SK-N-SH treated with all-trans-retinoic acid at 6 μM for 48 hours (cell line): ENCODE measurements at regions not wholly inside any gene's neighbourhood (a gene's known extent, or its start where the extent isn't known, plus 50 kb on each side); places are given as distances from the start of the nearest gene placed in this dataset.

ENCODE experiments used
- ATAC-seq: fragments of 200-7000 bp; cut with Tn5 transposase; 3 replicates; pipeline ENCODE4 v1.9.1; 2020; ENCODE audit warnings: mild to moderate bottlenecking, moderate library complexity
- ARNTL ChIP-seq: fragments of 450-650 bp; formaldehyde crosslinking; IDR thresholded peaks from 2 replicates; pipeline ENCODE4 v1.5.0; 2020; ENCODE audit warnings: low read depth, mild to moderate bottlenecking, moderate library complexity, borderline replicate concordance
- BACH2 ChIP-seq: fragments of 250-450 bp; sonication (Bioruptor Pico); IDR thresholded peaks from 2 replicates; pipeline ENCODE4 v1.9.0; 2021; ENCODE audit warnings: mild to moderate bottlenecking, borderline replicate concordance
- CREB5 ChIP-seq: fragments of 250-450 bp; sonication (Bioruptor Pico); IDR thresholded peaks from 2 replicates; pipeline ENCODE4 v1.5.1; 2020; ENCODE audit warnings: low read depth, mild to moderate bottlenecking, moderate library complexity
- CSDC2 ChIP-seq: fragments of 250-450 bp; sonication (Bioruptor Pico); IDR thresholded peaks from 2 replicates; pipeline ENCODE4 v1.5.0; 2020; ENCODE audit warnings: mild to moderate bottlenecking, moderate library complexity
- CSRNP3 ChIP-seq: fragments of 250-450 bp; sonication (Bioruptor Pico); IDR thresholded peaks from 2 replicates; pipeline ENCODE4 v1.5.1; 2021; ENCODE audit warnings: mild to moderate bottlenecking, moderate library complexity
- ESRRG ChIP-seq: fragments of 250-450 bp; sonication (Bioruptor Pico); IDR thresholded peaks from 2 replicates; pipeline ENCODE4 v1.6.1; 2021; ENCODE audit warnings: mild to moderate bottlenecking
- GLIS3 ChIP-seq: fragments of 250-450 bp; sonication (Bioruptor Pico); IDR thresholded peaks from 2 replicates; pipeline ENCODE4 v1.5.0; 2020; ENCODE audit warnings: mild to moderate bottlenecking, moderate library complexity
- ISL1 ChIP-seq: fragments of 250-450 bp; sonication (Bioruptor Pico); IDR thresholded peaks from 2 replicates; pipeline ENCODE4 v2.1.2; 2022; ENCODE audit warnings: mild to moderate bottlenecking, moderate library complexity
- OSR1 ChIP-seq: fragments of 250-450 bp; sonication (Bioruptor Pico); IDR thresholded peaks from 2 replicates; pipeline ENCODE4 v1.8.0; 2022; ENCODE audit warnings: moderate library complexity, mild to moderate bottlenecking, inconsistent platforms
- PATZ1 ChIP-seq: fragments of 250-450 bp; sonication (Bioruptor Pico); IDR thresholded peaks from 2 replicates; pipeline ENCODE4 v1.8.0; 2020; ENCODE audit warnings: mild to moderate bottlenecking, moderate library complexity, borderline replicate concordance
- PPARA ChIP-seq: fragments of 250-450 bp; sonication (Bioruptor Pico); IDR thresholded peaks from 2 replicates; pipeline ENCODE4 v1.5.0; 2020; ENCODE audit warnings: mild to moderate bottlenecking, borderline replicate concordance
- RARB ChIP-seq: fragments of 250-450 bp; sonication (Bioruptor Pico); IDR thresholded peaks from 2 replicates; pipeline ENCODE4 v1.8.0; 2021; ENCODE audit warnings: mild to moderate bottlenecking, moderate library complexity
- SNAI2 ChIP-seq: fragments of 250-450 bp; sonication (Bioruptor Pico); IDR thresholded peaks from 2 replicates; pipeline ENCODE4 v1.5.0; 2020; ENCODE audit warnings: mild to moderate bottlenecking, moderate library complexity
- TCF4 ChIP-seq: fragments of 250-450 bp; sonication (Bioruptor Pico); IDR thresholded peaks from 2 replicates; pipeline ENCODE4 v1.8.0; 2021; ENCODE audit warnings: mild to moderate bottlenecking, moderate library complexity, borderline replicate concordance
- TSHZ2 ChIP-seq: fragments of 250-450 bp; sonication (Bioruptor Pico); IDR thresholded peaks from 2 replicates; pipeline ENCODE4 v1.5.0; 2020; ENCODE audit warnings: mild to moderate bottlenecking, moderate library complexity
- ZC3H10 ChIP-seq: fragments of 250-450 bp; sonication (Bioruptor Pico); IDR thresholded peaks from 2 replicates; pipeline ENCODE4 v1.5.1; 2021; ENCODE audit warnings: mild to moderate bottlenecking, moderate library complexity
- ZFP3 ChIP-seq: fragments of 250-450 bp; sonication (Bioruptor Pico); IDR thresholded peaks from 2 replicates; pipeline ENCODE4 v1.5.0; 2020; ENCODE audit warnings: mild to moderate bottlenecking, moderate library complexity
- ZFP30 ChIP-seq: fragments of 450-650 bp; formaldehyde crosslinking; IDR thresholded peaks from 2 replicates; pipeline ENCODE4 v1.5.0; 2022; ENCODE audit warnings: mild to moderate bottlenecking, moderate library complexity
- ZNF565 ChIP-seq: fragments of 450-650 bp; formaldehyde crosslinking; conservative IDR thresholded peaks from 2 replicates; pipeline ENCODE4 v1.5.0; 2020; ENCODE audit warnings: low read depth, mild to moderate bottlenecking, moderate library complexity
- ZNF70 ChIP-seq: fragments of 450-650 bp; formaldehyde crosslinking; IDR thresholded peaks from 2 replicates; pipeline ENCODE4 v1.5.0; 2020; ENCODE audit warnings: mild to moderate bottlenecking, moderate library complexity
- ZNF8 ChIP-seq: fragments of 450-650 bp; formaldehyde crosslinking; IDR thresholded peaks from 2 replicates; pipeline ENCODE4 v1.5.0; 2020; ENCODE audit warnings: mild to moderate bottlenecking, moderate library complexity
- TF ChIP-seq, protein P1 (sequence below): fragments of 250-450 bp; sonication (Bioruptor Pico); IDR thresholded peaks from 2 replicates; pipeline ENCODE4 v1.8.0; 2021; ENCODE audit warnings: low read depth, mild to moderate bottlenecking, moderate library complexity, borderline replicate concordance

GRCh38 chr4:156638925-156639605 lies 332.5 kb downstream of the PDGFC start (continued):
- TF ChIP-seq CSDC2: no peak
- TF ChIP-seq ESRRG (CRISPR knock-in tag): no peak
- no peak for TF ChIP-seq ZNF8 (CRISPR knock-in tag)
- TF ChIP-seq RARB (CRISPR knock-in tag): no peak
- TF ChIP-seq ZNF565 (CRISPR knock-in tag): no peak
- TF ChIP-seq OSR1 (CRISPR knock-in tag): no peak

GRCh38 chr4:156638334-156638733 lies 333.3 kb downstream of the PDGFC start:
- ATAC-seq: peak; percentile 61
- no peak for TF ChIP-seq ISL1 (CRISPR knock-in tag)
- no peak for TF ChIP-seq PPARA (CRISPR knock-in tag)
- no peak for TF ChIP-seq ZC3H10
- no peak for TF ChIP-seq TCF4 (CRISPR knock-in tag)
- no peak for TF ChIP-seq TSHZ2 (CRISPR knock-in tag)
- TF ChIP-seq SNAI2 (CRISPR knock-in tag): no peak
- no peak for TF ChIP-seq PATZ1 (CRISPR knock-in tag)
- no peak for TF ChIP-seq ZFP3 (CRISPR knock-in tag)
- TF ChIP-seq GLIS3: no peak
- TF ChIP-seq BACH2 (CRISPR knock-in tag): no peak
- TF ChIP-seq OSR1 (CRISPR knock-in tag): no peak
- TF ChIP-seq ESRRG (CRISPR knock-in tag): no peak

- no peak for ATAC-seq
- TF ChIP-seq, protein P1, sequence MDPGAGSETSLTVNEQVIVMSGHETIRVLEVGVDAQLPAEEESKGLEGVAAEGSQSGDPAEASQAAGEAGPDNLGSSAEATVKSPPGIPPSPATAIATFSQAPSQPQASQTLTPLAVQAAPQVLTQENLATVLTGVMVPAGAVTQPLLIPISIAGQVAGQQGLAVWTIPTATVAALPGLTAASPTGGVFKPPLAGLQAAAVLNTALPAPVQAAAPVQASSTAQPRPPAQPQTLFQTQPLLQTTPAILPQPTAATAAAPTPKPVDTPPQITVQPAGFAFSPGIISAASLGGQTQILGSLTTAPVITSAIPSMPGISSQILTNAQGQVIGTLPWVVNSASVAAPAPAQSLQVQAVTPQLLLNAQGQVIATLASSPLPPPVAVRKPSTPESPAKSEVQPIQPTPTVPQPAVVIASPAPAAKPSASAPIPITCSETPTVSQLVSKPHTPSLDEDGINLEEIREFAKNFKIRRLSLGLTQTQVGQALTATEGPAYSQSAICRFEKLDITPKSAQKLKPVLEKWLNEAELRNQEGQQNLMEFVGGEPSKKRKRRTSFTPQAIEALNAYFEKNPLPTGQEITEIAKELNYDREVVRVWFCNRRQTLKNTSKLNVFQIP (CRISPR knock-in tag): no peak
- TF ChIP-seq PPARA (CRISPR knock-in tag) (no peak), CSDC2 (no peak), ZFP3 (CRISPR knock-in tag) (no peak), SNAI2 (CRISPR knock-in tag) (no peak), ZNF8 (CRISPR knock-in tag) (no peak), ZNF70 (CRISPR knock-in tag) (no peak), ZFP30 (CRISPR knock-in tag) (no peak), BACH2 (CRISPR knock-in tag) (no peak), GLIS3 (no peak), CSRNP3 (no peak), RARB (CRISPR knock-in tag) (no peak), ARNTL (CRISPR knock-in tag) (no peak), TSHZ2 (CRISPR knock-in tag) (no peak), CREB5 (CRISPR knock-in tag) (no peak), ISL1 (CRISPR knock-in tag) (no peak), ZC3H10 (no peak)
These were observed 335.2 kb downstream of the PDGFC start for GRCh38 chr4:156636381-156636780.
